ENCODE measurements at regions not wholly inside any gene's neighbourhood (a gene's known extent, or its start where the extent isn't known, plus 50 kb on each side); places are given as distances from the start of the nearest gene placed in this dataset.

DNA sequence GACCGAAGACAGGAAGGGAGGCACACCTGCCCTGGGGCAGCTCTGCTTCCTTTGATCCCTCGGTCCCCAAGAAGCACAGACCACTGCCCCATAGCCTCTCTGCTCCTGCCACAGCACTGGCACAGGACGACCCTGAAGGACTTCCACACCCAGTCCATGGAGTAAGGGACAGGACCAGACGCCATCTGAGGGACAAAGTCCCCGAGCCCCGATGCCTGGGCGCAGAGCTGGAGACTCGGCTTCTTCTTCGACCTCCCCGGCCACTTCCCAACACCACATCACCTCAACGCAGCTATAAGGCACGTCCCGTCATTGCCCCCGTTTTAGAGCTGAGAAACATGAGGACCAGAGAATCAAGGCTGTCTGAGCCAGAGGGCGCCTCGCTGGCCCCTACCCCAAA, 310.5 kb downstream of the BRD1 start:
- TF ChIP-seq POLR2AphosphoS5 (IDR thresholded peaks at IDR 0.05; ENCODE audit: borderline replicate concordance, low read depth, low read length) (no peak), EZH2 (IDR thresholded peaks at IDR 0.05) (no peak)
